Osteocyte (in vitro differentiated cells): ENCODE measurements at regions not wholly inside any gene's neighbourhood (a gene's known extent, or its start where the extent isn't known, plus 50 kb on each side); places are given as distances from the start of the nearest gene placed in this dataset.

ENCODE experiments used
- DNase-seq: peaks from one replicate; pipeline ENCODE4 v3.0.0; 2021; ENCODE audit warnings: mixed read lengths; ENCODE audit not compliant: unreplicated experiment; ENCODE audit errors: extremely low spot score
- H3K27ac Mint-ChIP-seq: one replicate; pipeline ENCODE4 v1.8.0; 2021; ENCODE audit warnings: mild to moderate bottlenecking, mixed read lengths; ENCODE audit not compliant: unreplicated experiment
- H3K27me3 Mint-ChIP-seq: one replicate; pipeline ENCODE4 v1.8.0; 2021; ENCODE audit warnings: mixed read lengths; ENCODE audit not compliant: unreplicated experiment
- H3K36me3 Mint-ChIP-seq: one replicate; pipeline ENCODE4 v1.8.0; 2021; ENCODE audit warnings: mixed read lengths; ENCODE audit not compliant: unreplicated experiment
- H3K4me1 Mint-ChIP-seq: one replicate; pipeline ENCODE4 v1.8.0; 2021; ENCODE audit warnings: mixed read lengths; ENCODE audit not compliant: unreplicated experiment
- H3K4me3 Mint-ChIP-seq: one replicate; pipeline ENCODE4 v1.8.0; 2021; ENCODE audit warnings: mild to moderate bottlenecking, moderate library complexity, mixed read lengths; ENCODE audit not compliant: unreplicated experiment
- H3K9me3 Mint-ChIP-seq: one replicate; pipeline ENCODE4 v1.8.0; 2021; ENCODE audit warnings: mixed read lengths; ENCODE audit not compliant: unreplicated experiment
- TF ChIP-seq, protein P1 (sequence below): fragments of 200-600 bp; sonication (generic); IDR thresholded peaks from 2 replicates; pipeline ENCODE4 v1.5.0; 2021; ENCODE audit warnings: antibody characterized with exemption, mild to moderate bottlenecking, moderate library complexity

- Mint-ChIP-seq H3K4me3 (no peak overlapping the region), H3K27me3 (no peaks in the 10 kb centered on the region), H3K9me3 (peaks cover 2% of the 10 kb centered on the region), H3K4me1 (no peaks in the 10 kb centered on the region), H3K36me3 (no peaks in the 10 kb centered on the region), H3K27ac (no peak overlapping the region)
- TF ChIP-seq, protein P1, sequence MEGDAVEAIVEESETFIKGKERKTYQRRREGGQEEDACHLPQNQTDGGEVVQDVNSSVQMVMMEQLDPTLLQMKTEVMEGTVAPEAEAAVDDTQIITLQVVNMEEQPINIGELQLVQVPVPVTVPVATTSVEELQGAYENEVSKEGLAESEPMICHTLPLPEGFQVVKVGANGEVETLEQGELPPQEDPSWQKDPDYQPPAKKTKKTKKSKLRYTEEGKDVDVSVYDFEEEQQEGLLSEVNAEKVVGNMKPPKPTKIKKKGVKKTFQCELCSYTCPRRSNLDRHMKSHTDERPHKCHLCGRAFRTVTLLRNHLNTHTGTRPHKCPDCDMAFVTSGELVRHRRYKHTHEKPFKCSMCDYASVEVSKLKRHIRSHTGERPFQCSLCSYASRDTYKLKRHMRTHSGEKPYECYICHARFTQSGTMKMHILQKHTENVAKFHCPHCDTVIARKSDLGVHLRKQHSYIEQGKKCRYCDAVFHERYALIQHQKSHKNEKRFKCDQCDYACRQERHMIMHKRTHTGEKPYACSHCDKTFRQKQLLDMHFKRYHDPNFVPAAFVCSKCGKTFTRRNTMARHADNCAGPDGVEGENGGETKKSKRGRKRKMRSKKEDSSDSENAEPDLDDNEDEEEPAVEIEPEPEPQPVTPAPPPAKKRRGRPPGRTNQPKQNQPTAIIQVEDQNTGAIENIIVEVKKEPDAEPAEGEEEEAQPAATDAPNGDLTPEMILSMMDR = no peak
- DNase-seq = no peak
Observed at GRCh38 chr7:156140896-156141295, 328.6 kb upstream of the SHH start.

- Mint-ChIP-seq H3K4me3 (no peak overlapping the region), H3K27ac (no peak overlapping the region), H3K9me3 (peaks cover 4% of the 10 kb centered on the region), H3K36me3 (no peaks in the 10 kb centered on the region), H3K4me1 (no peaks in the 10 kb centered on the region), H3K27me3 (no peaks in the 10 kb centered on the region)
- DNase-seq = no peak
- TF ChIP-seq, protein P1 = no peak
Observed at GRCh38 chr7:156140447-156140846, 328.2 kb upstream of the SHH start.

GRCh38 chr7:156139633-156140032 lies 327.4 kb upstream of the SHH start:
- H3K4me3 Mint-ChIP-seq = no peak overlapping the region
- no peak overlapping the region for H3K27ac Mint-ChIP-seq
- no peaks in the 10 kb centered on the region for H3K27me3 Mint-ChIP-seq
- no peaks in the 10 kb centered on the region for H3K36me3 Mint-ChIP-seq
- TF ChIP-seq, protein P1 = no peak
- DNase-seq = no peak
- H3K9me3 Mint-ChIP-seq = peaks cover 5% of the 10 kb centered on the region
- no peaks in the 10 kb centered on the region for H3K4me1 Mint-ChIP-seq

- Mint-ChIP-seq H3K27me3 (no peaks in the 10 kb centered on the region), H3K36me3 (no peaks in the 10 kb centered on the region)
- DNase-seq = no peak
Observed at GRCh38 chr7:156139112-156139511, 326.8 kb upstream of the SHH start.

DNA sequence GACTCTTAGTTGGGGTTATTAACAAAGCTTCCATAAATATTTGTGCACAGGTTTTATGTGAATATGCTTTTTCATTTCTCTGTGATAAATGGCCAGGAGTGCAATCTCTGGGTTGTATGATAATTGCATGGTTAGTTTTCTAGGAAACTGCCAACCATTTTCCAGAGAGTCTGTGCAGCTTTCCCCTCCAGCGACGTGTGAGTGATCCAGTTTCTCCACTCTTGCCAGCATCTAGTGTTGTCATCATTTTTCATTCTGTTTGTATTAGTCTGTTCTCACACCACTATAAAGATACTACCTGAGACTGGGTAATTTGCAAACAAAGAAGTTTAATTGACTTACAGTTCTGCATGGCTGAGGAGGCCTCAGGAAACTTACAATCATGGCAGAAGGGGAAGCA lies 319.6 kb upstream of the SHH start:
- DNase-seq = no peak
- H3K27ac Mint-ChIP-seq = no peak overlapping the region
- H3K27me3 Mint-ChIP-seq = no peaks in the 10 kb centered on the region
- peaks cover 38% of the 10 kb centered on the region for H3K9me3 Mint-ChIP-seq
- H3K4me3 Mint-ChIP-seq = no peak overlapping the region
- TF ChIP-seq, protein P1 = no peak
- H3K36me3 Mint-ChIP-seq = no peaks in the 10 kb centered on the region
- no peaks in the 10 kb centered on the region for H3K4me1 Mint-ChIP-seq

More at GRCh38 chr7:156139112-156139511, 326.8 kb upstream of the SHH start:
- H3K27ac Mint-ChIP-seq = no peak overlapping the region
- peaks cover 10% of the 10 kb centered on the region for H3K9me3 Mint-ChIP-seq
- H3K4me1 Mint-ChIP-seq = no peaks in the 10 kb centered on the region
- no peak overlapping the region for H3K4me3 Mint-ChIP-seq
- TF ChIP-seq, protein P1 = no peak
